ENCODE measurements at regions not wholly inside any gene's neighbourhood (a gene's known extent, or its start where the extent isn't known, plus 50 kb on each side); places are given as distances from the start of the nearest gene placed in this dataset.
A peak's percentile ranks its signal among the peaks of the same experiment; 100 is the strongest.
"Not testable (repeated sequence)": the region's sequence is repeated elsewhere in the genome, so short reads cannot be mapped to it uniquely, and the experiment has no call there.

DNA sequence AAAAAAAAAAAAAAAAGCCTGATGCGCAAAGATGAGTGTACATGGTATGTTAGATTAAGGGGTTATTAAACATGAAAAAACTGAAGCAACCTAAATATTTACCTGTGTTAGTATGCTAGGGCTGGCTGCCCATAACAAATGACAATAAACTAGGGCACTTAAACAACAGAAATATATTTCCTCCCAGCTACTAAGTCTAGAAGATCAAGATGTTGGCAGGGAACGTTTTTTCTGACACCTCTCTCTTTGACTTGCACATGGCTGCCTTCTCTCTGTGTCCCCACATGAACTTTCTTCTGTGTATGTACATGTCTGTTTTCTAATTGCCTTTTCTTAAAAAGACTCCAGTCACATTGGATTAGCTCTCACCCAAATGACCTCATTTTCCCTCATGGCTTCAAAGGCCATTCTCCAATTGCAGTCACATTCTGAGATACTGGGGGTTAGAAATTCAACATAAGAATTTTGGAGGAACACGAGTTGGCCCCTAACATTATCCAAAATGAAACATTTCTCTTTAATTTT lies 694.5 kb downstream of the CDH9 start:
- DNase-seq, result no peak
- intact Hi-C loops (cut with DNase I; ENCODE audit: low total_unique reads), result no loop called here
- Histone ChIP-seq H3K4me1 (no peaks in the 10 kb centered on the region), H3K27ac (no peak overlapping the region), H3K36me3 (ENCODE audit: low read depth, missing control alignments) (no peaks in the 10 kb centered on the region), H3K9me3 (no peaks in the 10 kb centered on the region), H3K4me3 (no peak overlapping the region), H3K27me3 (no peaks in the 10 kb centered on the region)
- WGBS, 2 donors, result 77 to 80% methylated on average over 3 of the region's 3 CpGs
- TF ChIP-seq POLR2A (IDR thresholded peaks at IDR 0.05), result no peak

- WGBS, 2 donors, result 71 to 75% methylated on average over 1 of the region's 1 CpG
- no peaks in the 10 kb centered on the region for H3K9me3 ChIP-seq
- no peak for DNase-seq
These were observed 698.8 kb downstream of the CDH9 start for GRCh38 chr5:26339576-26339975.

GRCh38 chr5:26329562-26330189 lies 708.7 kb downstream of the CDH9 start:
- DNase-seq, result no peak
- TF ChIP-seq POLR2A (IDR thresholded peaks at IDR 0.05) (no peak), CTCF (IDR thresholded peaks at IDR 0.05) (peak in 1 of 3 experiments; percentile 37)
- intact Hi-C loops (cut with DNase I; ENCODE audit: low total_unique reads), result no loop called here
- H3K27me3 ChIP-seq, result no peaks in the 10 kb centered on the region
- H3K9me3 ChIP-seq, result no peaks in the 10 kb centered on the region
- H3K4me1 ChIP-seq, result no peaks in the 10 kb centered on the region
- H3K4me3 ChIP-seq, result no peak overlapping the region
- H3K36me3 ChIP-seq (ENCODE audit: low read depth, missing control alignments), result no peaks in the 10 kb centered on the region
- whole genome bisulfite sequencing, 2 donors, result 21 to 37% methylated on average over 4 of the region's 4 CpGs
- no peak overlapping the region for H3K27ac ChIP-seq

More at GRCh38 chr5:26339576-26339975, 698.8 kb downstream of the CDH9 start:
- H3K27ac ChIP-seq, result no peak overlapping the region
- intact Hi-C loops (cut with DNase I; ENCODE audit: low total_unique reads), result no loop called here
- H3K4me3 ChIP-seq, result no peak overlapping the region
- H3K36me3 ChIP-seq (ENCODE audit: low read depth, missing control alignments), result no peaks in the 10 kb centered on the region
- H3K27me3 ChIP-seq, result no peaks in the 10 kb centered on the region
- H3K4me1 ChIP-seq, result no peaks in the 10 kb centered on the region
- no peak for TF ChIP-seq CTCF (IDR thresholded peaks at IDR 0.05)
- no peak for TF ChIP-seq POLR2A (IDR thresholded peaks at IDR 0.05)

DNA sequence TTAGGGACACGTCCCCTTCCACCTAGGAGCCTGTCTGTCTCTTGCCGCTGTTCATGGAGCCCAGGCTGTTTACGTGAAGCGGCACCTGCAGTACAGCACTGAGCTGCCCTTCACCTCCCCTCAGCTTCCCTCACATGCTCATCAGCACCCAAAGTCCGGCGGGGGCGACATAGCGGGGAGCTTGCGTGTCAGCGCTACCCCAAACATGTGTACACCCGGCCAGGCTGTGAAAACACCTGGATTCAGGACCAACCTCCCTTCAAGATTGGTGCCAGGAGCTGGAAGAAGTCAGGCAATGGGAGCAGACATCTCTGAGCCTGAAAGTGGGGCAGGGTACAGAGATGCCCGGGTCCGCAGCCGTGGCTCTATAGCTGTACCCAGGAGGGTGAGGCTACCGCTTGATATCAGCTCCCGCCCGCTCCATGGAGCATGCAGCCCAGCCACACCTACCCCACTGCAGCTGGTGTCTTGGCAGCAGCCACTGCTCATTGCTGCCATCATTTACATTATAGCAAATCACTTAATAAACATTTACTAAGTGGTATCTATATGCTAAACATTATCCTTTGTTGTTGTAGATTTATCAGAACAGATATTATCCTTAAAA lies 712.1 kb downstream of the CDH9 start:
- no peaks in the 10 kb centered on the region for H3K27me3 ChIP-seq
- no peak for DNase-seq
- H3K36me3 ChIP-seq (ENCODE audit: low read depth, missing control alignments), result no peaks in the 10 kb centered on the region
- H3K4me1 ChIP-seq, result no peaks in the 10 kb centered on the region
- intact Hi-C loops (cut with DNase I; ENCODE audit: low total_unique reads), result no loop called here
- 68 to 74% methylated on average over 16 to 17 of the region's 17 CpGs for WGBS, 2 donors
- H3K9me3 ChIP-seq, result no peaks in the 10 kb centered on the region
- no peak overlapping the region for H3K27ac ChIP-seq
- H3K4me3 ChIP-seq, result no peak overlapping the region
- TF ChIP-seq POLR2A (IDR thresholded peaks at IDR 0.05), result no peak
- no peak for TF ChIP-seq CTCF (IDR thresholded peaks at IDR 0.05)

DNA sequence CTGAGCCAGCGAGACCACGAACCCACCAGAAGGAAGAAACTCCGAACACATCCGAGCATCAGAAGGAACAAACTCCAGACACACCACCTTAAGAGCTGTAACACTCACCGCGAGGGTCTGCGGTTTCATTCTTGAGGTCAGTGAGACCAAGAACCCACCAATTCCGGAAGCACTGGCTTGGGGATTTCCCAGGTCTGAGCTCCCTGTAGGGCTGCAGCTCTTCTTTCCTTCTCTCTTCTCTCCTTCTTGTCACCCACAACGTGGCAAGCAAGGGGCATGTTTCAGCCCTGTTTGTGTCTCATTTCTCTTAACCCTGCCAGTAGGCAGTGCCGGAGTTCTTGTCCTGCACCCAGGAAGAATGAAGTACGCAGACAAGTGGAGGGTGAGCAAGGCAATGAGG lies 713.0 kb downstream of the CDH9 start:
- H3K9me3 ChIP-seq; H3K27ac ChIP-seq; H3K27me3 ChIP-seq; H3K4me1 ChIP-seq; intact Hi-C loops (cut with DNase I; ENCODE audit: low total_unique reads); H3K36me3 ChIP-seq (ENCODE audit: low read depth, missing control alignments); H3K4me3 ChIP-seq; DNase-seq: not testable (repeated sequence)
- WGBS, 2 donors, result 71 to 85% methylated on average over 10 to 11 of the region's 11 CpGs

DNA sequence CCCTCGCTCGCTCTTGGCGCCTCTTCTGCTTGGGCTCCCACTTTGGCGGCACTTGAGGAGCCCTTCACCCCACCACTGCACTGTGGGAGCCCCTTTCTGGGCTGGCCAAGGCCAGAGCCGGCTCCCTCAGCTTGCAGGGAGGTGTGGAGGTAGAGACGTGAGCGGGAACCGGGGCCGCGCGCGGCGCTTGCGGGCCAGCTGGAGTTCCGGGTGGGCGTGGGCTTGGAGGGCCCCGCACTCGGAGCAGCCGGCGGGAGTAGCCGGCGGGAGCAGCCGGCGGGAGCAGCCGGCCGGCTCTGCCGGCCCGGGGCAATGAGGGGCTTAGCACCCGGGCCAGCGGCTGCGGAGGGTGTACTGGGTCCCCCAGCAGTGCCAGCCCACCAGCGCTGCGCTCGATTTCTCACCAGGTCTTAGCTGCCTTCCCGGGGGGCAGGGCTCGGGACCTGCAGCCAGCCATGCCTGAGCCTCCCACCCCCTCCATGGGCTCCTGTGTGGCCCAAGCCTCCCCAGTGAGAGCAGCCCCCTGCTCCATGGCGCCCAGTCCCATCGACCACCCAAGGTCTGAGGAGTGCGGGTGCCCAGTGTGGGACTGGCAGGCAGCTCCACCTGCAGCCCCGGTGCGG lies 714.0 kb downstream of the CDH9 start:
- H3K36me3 ChIP-seq (ENCODE audit: low read depth, missing control alignments); H3K27ac ChIP-seq; H3K9me3 ChIP-seq; H3K4me1 ChIP-seq; H3K27me3 ChIP-seq; intact Hi-C loops (cut with DNase I; ENCODE audit: low total_unique reads): not testable (repeated sequence)
- peak; percentile 13 for DNase-seq
- peak overlapping the region in 1 of 2 donors; percentile 15 for H3K4me3 ChIP-seq
- WGBS, 2 donors, result 76 to 95% methylated on average over 4 to 37 of the region's 41 CpGs
